SIG-M5 treated with dmso at 0.1 percent for 504 hours (cell line): ENCODE measurements at regions not wholly inside any gene's neighbourhood (a gene's known extent, or its start where the extent isn't known, plus 50 kb on each side); places are given as distances from the start of the nearest gene placed in this dataset.
A peak's percentile ranks its signal among the peaks of the same experiment; 100 is the strongest.

ENCODE experiments used
- DNase-seq: peaks from one replicate; lab custom pipeline; 2025; ENCODE audit not compliant: unreplicated experiment; lab: John Stamatoyannopoulos, UW

DNA sequence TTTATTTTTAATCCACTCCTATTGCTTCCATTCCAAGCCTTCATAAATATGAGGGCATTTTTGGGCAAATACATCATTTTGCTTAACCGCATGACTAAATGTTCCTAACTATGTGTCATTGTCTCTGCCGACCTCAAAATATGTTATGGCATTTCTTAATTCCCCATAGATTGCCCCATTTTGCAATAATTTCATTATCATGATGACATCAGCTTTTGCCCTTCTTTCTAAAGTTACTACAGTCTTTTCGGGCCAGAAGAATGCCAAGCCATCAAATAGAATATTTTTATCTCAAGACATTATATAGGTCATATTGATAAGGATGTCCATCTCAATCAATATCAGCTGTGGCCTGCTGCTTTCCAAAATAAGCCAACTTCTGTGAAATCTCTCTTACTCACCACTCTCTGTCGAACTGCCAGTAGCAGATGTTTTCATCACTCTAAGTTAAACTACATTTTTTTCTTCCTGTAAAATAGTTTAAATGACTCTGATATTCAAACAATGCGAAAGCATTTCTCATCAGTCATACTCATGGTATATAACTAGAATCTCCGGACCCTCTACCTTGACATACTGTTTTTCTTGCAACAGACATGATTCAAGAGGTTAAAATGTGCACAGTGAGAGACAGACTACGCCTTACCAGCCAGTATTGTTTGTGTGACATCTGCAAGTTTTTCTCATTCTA, 1254.6 kb upstream of the CELF2 start:
- DNase-seq, result no peak

- DNase-seq, result no peak
Observed at GRCh38 chr10:9766762-9767161, 1250.9 kb upstream of the CELF2 start.

- DNase-seq, result no peak
Observed at GRCh38 chr10:9781666-9782065, 1236.0 kb upstream of the CELF2 start.

GRCh38 chr10:9786101-9786500, 1231.6 kb upstream of the CELF2 start:
- DNase-seq, result no peak

- no peak for DNase-seq
Observed at GRCh38 chr10:9786576-9786975, 1231.1 kb upstream of the CELF2 start.

DNA sequence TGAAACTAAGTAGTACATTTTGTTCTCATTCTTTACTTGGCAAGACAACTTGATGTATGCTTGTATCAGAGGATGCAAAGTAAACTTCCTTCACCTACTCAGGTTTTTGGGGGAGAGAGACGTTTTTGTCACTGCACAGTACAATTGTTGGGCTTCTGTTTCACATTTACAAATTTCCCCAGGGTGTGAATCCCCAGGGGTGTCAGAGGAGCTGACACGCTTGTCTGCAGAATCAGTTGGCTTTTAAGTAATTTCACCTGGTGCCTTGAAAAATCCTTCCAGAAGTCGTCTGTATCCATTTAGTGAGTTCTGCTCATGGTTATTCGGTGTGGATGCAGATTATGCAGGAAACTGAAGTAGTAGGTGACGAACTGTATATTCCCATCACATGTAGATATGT, 1227.7 kb upstream of the CELF2 start:
- DNase-seq, result no peak

DNA sequence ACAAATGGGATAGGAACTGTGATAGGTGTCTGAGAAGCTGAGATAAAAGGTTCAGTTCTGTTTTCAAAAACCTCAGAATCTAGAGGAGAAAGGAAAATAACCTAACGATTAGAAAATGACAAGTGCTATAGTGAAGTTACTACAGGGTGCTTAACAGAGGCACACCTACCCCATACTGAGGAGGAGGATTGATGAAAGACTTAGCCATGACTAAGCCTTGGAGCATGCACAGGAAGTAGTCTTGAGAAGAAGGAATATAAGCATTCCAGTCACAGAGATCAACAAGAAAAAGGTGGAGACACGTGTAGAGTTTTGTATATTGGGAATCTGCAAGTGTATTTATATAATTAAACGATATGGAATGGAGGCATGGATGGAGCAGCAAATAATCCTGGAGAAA, 1225.5 kb upstream of the CELF2 start:
- no peak for DNase-seq

- DNase-seq, result no peak
Observed at GRCh38 chr10:9796564-9796963, 1221.1 kb upstream of the CELF2 start.

DNA sequence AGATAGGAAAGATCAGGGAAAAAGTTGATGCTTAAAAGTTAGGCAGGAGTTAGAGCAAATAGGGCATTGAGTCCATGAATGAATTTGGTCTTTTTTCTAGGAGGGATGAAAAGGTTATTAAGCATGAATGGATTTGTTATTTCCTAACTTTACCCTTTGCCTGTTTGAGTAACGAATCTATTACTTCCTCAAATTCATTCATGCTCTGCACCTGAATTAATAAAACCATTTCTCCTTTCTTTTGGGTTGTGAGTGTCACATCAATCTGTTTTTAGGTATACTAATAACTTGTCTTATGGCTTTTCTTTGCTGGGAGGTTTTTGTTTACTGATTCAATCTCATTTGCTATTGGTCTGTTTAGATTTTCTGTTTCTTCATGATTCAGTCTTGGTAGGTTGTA, 1217.7 kb upstream of the CELF2 start:
- no peak for DNase-seq

DNA sequence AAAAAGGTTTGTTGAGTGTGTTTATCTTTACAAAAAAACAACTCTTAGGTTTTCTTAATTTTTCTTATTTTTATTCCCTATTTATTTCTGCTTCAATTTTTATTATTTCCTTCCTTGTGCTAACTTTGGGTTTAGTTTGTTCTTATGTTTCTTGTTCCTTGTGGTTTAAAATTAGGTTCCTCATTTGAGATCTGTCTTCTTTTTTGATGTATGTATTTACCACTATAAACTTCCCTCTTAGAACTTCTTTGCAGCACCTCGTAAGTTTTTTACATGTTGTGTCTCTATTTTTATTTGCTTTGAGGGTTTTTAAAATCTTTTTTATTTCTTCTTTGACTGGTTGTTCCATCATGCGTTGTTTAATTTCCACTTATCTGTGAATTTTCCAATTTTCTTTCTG, 1217.1 kb upstream of the CELF2 start:
- DNase-seq, result no peak

DNA sequence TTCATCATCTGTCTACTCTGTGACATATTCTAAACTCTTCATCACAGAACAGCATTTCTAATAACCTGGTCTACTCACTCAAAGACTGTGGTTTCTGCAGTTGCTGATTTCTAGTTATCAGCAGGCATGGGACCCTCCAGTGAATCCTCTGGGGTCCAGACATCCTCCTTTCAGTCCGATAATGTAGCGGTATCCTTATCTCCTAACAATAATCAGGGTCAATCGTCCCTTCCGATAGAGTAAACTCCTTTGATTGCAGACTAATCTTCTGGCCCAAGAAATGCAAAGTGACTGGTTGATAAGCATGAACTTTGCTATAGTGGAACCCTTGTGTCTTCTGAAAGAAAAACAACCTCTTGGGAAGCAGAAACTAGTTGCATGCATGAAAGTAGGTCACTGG, 1209.8 kb upstream of the CELF2 start:
- no peak for DNase-seq

- no peak for DNase-seq
Observed at GRCh38 chr10:9811601-9812000, 1206.1 kb upstream of the CELF2 start.

- DNase-seq, result no peak
Observed at GRCh38 chr10:9814285-9814864, 1203.3 kb upstream of the CELF2 start.

- no peak for DNase-seq
Observed at GRCh38 chr10:9819756-9820494, 1197.7 kb upstream of the CELF2 start.

GRCh38 chr10:9823268-9823930, 1194.3 kb upstream of the CELF2 start:
- DNase-seq, result no peak

GRCh38 chr10:9824631-9825071, 1193.0 kb upstream of the CELF2 start:
- DNase-seq, result no peak

DNA sequence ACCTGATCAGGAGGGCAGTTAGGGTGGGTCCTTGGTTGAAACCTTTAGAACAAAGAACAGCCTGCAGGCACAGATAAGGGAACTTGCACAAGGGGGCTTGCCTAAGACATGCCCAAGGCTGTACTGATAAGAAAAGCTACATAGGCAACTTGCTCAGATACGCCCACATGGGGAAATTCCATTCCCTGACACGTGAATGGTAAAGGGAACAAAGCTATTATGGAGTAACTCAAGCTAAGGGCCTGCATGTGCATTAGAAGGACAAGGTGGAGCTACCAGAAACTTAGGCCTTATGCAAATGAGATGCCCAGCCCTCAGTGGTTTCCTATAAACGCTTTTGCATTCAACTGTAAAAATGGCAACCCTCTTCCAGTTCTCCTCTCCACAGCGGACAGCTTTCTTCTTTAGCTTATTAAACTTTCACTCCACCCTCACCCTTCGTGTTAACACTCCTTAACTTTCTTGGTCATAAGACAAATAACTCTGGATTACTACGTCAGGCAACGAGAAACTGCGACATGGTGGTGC, 1192.1 kb upstream of the CELF2 start:
- DNase-seq, result peak; percentile 70

DNA sequence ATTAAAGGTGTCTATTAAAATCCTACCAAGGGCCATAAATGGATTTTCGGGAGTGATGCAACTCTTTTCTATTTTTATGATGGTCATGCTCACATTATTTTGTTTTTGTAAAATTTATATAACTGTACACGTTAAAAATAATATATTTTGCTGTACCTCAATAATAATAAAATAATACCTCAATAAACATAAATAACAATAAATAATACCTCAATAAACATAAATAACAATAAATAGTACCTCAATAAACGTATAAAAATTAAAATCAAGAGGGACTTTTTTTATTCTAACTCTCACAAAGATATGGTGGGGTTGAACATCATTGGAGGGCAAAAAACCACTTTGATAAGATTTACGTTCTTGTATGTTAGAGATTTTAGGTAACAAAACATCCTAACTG, 1189.6 kb upstream of the CELF2 start:
- no peak for DNase-seq

DNA sequence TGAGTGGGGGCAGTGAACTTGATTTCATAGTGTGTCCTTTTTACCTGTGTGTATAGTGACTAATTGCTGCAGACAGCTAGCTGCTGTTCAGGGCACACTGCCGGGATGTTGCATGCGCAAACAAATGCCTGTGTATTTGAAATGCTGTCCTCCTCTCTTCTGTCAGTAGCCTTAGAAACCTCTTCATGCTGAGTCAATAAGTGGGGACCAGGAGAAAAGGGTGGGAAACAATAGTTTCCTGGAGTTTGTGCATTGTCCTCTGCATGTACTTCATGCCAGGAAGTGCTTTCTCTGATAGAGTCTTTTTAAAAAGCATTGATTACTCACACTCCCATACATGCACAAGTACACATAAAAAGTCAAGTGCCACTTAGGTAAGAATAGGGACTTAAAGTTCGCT, 1183.7 kb upstream of the CELF2 start:
- no peak for DNase-seq

GRCh38 chr10:9834434-9834833, 1183.2 kb upstream of the CELF2 start:
- no peak for DNase-seq

GRCh38 chr10:9845075-9845474, 1172.6 kb upstream of the CELF2 start:
- no peak for DNase-seq

- DNase-seq, result no peak
Observed at GRCh38 chr10:9848278-9848677, 1169.4 kb upstream of the CELF2 start.
